K562 (cell line): ENCODE measurements at regions not wholly inside any gene's neighbourhood (a gene's known extent, or its start where the extent isn't known, plus 50 kb on each side); places are given as distances from the start of the nearest gene placed in this dataset.

ENCODE experiments used
- ATAC-seq: fragments of 200-7000 bp; cut with Tn5 transposase; 3 replicates; pipeline ENCODE4 v1.9.1; 2020; ENCODE audit warnings: moderate library complexity
- BruUV-seq: library from RNA; stranded (reverse); fragments of 400-500 nt; replicated peaks from 2 replicates; lab custom pipeline; 2021; lab: Mats Ljungman, UMichigan
- CTCF ChIA-PET: fragments of 300-600 bp; formaldehyde crosslinking; extraction: SDS; loops from one replicate; lab custom pipeline; 2021; ENCODE audit warnings: low intra/inter-chr PET ratio; lab: Yijun Ruan, JAX
- POLR2A ChIA-PET: fragments of 300-600, 350-650 bp; sonication (Branson Sonifier 250); formaldehyde crosslinking; extraction: SDS; loops from one replicate; lab custom pipeline; 2021; ENCODE audit warnings: antibody characterized with exemption, inconsistent platforms; lab: Yijun Ruan, JAX
- DNase-seq, 4 experiments: peaks; one replicate each; pipeline versions ENCODE4 v3.0.0 to v3.0.0-alpha.2; 2011 to 2018; ENCODE audit warnings: low spot score in 3 of 4, mixed read lengths in 3 of 4; ENCODE audit errors: extremely low read depth in 1 of 4
- FAIRE-seq: peaks from 2 replicates; lab custom pipeline; 2011; peaks lifted over from hg19 to GRCh38; lab: Jason Lieb, UNC
- H2AFZ ChIP-seq: 2 replicates; pipeline ENCODE4 v1.6.0; 2011; ENCODE audit warnings: low read depth, low read length, control low read depth, inconsistent platforms
- H3K27ac ChIP-seq: fragments of 200-600 bp; 3 replicates; pipeline ENCODE4 v1.8.0; 2011; ENCODE audit warnings: low read depth, mild to moderate bottlenecking, control low read depth, inconsistent platforms, low read length, moderate library complexity, mixed read lengths; ENCODE audit errors: extremely low read depth
- H3K27me3 ChIP-seq, 2 experiments: fragments of 300-600 bp in 1 of 2; 2 replicates in 1 of 2; 3 replicates in 1 of 2; pipeline versions ENCODE4 v1.6.0 to v1.8.0; 2011; ENCODE audit warnings: inconsistent platforms in 2 of 2, low read length in 2 of 2, mild to moderate bottlenecking in 1 of 2, mixed read lengths in 1 of 2, moderate library complexity in 1 of 2; ENCODE audit not compliant: control insufficient read depth in 2 of 2, insufficient read depth in 2 of 2
- H3K36me3 ChIP-seq: fragments of 300-600 bp; 3 replicates; pipeline ENCODE4 v1.8.0; 2011; ENCODE audit warnings: mild to moderate bottlenecking, low read length, inconsistent platforms; ENCODE audit not compliant: control insufficient read depth, insufficient read depth
- H3K4me1 ChIP-seq, 2 experiments: fragments of 200-600 bp in 1 of 2; replicated peaks in 1 of 2; 2 replicates in 1 of 2; 3 replicates in 1 of 2; pipeline versions ENCODE4 v1.5.1 to v1.8.0; 2011; ENCODE audit warnings: inconsistent platforms in 2 of 2, low read length in 2 of 2, mild to moderate bottlenecking in 1 of 2, mixed read lengths in 1 of 2, moderate library complexity in 1 of 2; ENCODE audit not compliant: control insufficient read depth in 2 of 2, insufficient read depth in 2 of 2
- H3K4me2 ChIP-seq: 2 replicates; pipeline ENCODE4 v1.6.1; 2011; ENCODE audit warnings: low read length, control low read depth, inconsistent platforms, mixed read lengths; ENCODE audit not compliant: insufficient read depth
- H3K4me3 ChIP-seq: fragments of 200-600 bp; sonication (generic), shearing (Covaris generic); 2 replicates; pipeline ENCODE4 v1.5.1; 2016; ENCODE audit warnings: control low read depth, inconsistent platforms
- H3K79me2 ChIP-seq: fragments of 200-600 bp; 3 replicates; pipeline ENCODE4 v1.8.0; 2011; ENCODE audit warnings: low read length, inconsistent platforms; ENCODE audit not compliant: control insufficient read depth, insufficient read depth
- H3K9ac ChIP-seq, 2 experiments: 2 replicates each; pipeline versions ENCODE4 v1.6.0 to v1.6.1; 2011; ENCODE audit warnings: low read depth in 2 of 2, low read length in 2 of 2, control low read depth in 1 of 2, inconsistent platforms in 1 of 2, mild to moderate bottlenecking in 1 of 2, mixed read lengths in 1 of 2; ENCODE audit not compliant: insufficient read depth in 1 of 2
- H3K9me1 ChIP-seq: one replicate; pipeline ENCODE4 v1.6.0; 2011; ENCODE audit warnings: inconsistent platforms, mild to moderate bottlenecking, low read length, moderate library complexity; ENCODE audit not compliant: control insufficient read depth, insufficient read depth
- H3K9me3 ChIP-seq: replicated peaks from 2 replicates; pipeline ENCODE4 v1.5.1; 2011; ENCODE audit warnings: low read depth, low read length, inconsistent platforms; ENCODE audit not compliant: control insufficient read depth, insufficient read depth
- H4K20me1 ChIP-seq: replicated peaks from 2 replicates; pipeline ENCODE4 v1.6.1; 2011; ENCODE audit warnings: low read length, inconsistent platforms, mixed read lengths; ENCODE audit not compliant: control insufficient read depth, insufficient read depth
- BCOR ChIP-seq: fragments of 450-650 bp; IDR thresholded peaks from 2 replicates; pipeline ENCODE4 v1.6.1; 2016
- CHD1 ChIP-seq: fragments of 200-600 bp; sonication (generic); IDR thresholded peaks from one replicate; pipeline ENCODE4 v1.6.1; 2012; ENCODE audit warnings: mild to moderate bottlenecking, moderate library complexity, low read length, inconsistent platforms
- HCFC1 ChIP-seq: IDR thresholded peaks from 2 replicates; pipeline ENCODE4 v1.6.1; 2012; ENCODE audit warnings: low read depth, low read length, improper control_type of control experiment
- HNRNPL ChIP-seq: fragments of 200-400 bp; formaldehyde crosslinking; IDR thresholded peaks from 2 replicates; pipeline ENCODE4 v1.6.1; 2017; ENCODE audit warnings: low read depth, mild to moderate bottlenecking, low read length
- NELFE ChIP-seq: IDR thresholded peaks from 2 replicates; pipeline ENCODE4 v1.6.1; 2011; ENCODE audit warnings: mild to moderate bottlenecking; ENCODE audit not compliant: insufficient read depth, insufficient read length
- SAP30 ChIP-seq: fragments of 200-600 bp; sonication (generic); IDR thresholded peaks from 2 replicates; pipeline ENCODE4 v1.6.1; 2012; ENCODE audit warnings: borderline replicate concordance, low read depth, mild to moderate bottlenecking, moderate library complexity, low read length, control low read depth, inconsistent platforms; ENCODE audit not compliant: insufficient read depth, poor library complexity, severe bottlenecking
- TAF9B ChIP-seq: fragments of 450-650 bp; IDR thresholded peaks from 2 replicates; pipeline ENCODE4 v1.6.1; 2018; ENCODE audit warnings: mild to moderate bottlenecking; ENCODE audit not compliant: partially characterized antibody
- TARDBP ChIP-seq: fragments of 450-650 bp; IDR thresholded peaks from 2 replicates; pipeline ENCODE4 v1.6.1; 2016
- ZC3H8 ChIP-seq: fragments of 450-650 bp; IDR thresholded peaks from 2 replicates; pipeline ENCODE4 v1.6.1; 2017
- ZNF696 ChIP-seq: fragments of 250-450 bp; sonication (Bioruptor Pico); conservative IDR thresholded peaks from 2 replicates; pipeline ENCODE4 v1.4.0; 2020; ENCODE audit warnings: mild to moderate bottlenecking, moderate library complexity
- WGBS: fragments of 100-300 bp; shearing (Covaris generic); methylation state at CpG from one replicate; pipeline ENCODE4 v1.1.6; 2016; ENCODE audit warnings: low coverage, mixed read lengths; ENCODE audit not compliant: insufficient coverage; ENCODE audit errors: missing lambda C conversion rate; 5-methylcytosine and 5-hydroxymethylcytosine counted together
- in situ Hi-C: fragments of 300-500 bp; cut with MboI; formaldehyde crosslinking; loops from 4 replicates; pipeline ENCODE4 v1.15.0; 2018; ENCODE audit warnings: inconsistent platforms, mixed read lengths
- intact Hi-C: fragments of 100-400 bp; cut with micrococcal nuclease; formaldehyde crosslinking; loops from 2 replicates; pipeline ENCODE4 v1.14.2; 2022
- TF ChIP-seq, protein P1 (sequence below): fragments of 450-650 bp; IDR thresholded peaks from one replicate; pipeline ENCODE4 v1.6.1; 2018; ENCODE audit warnings: mild to moderate bottlenecking, moderate library complexity; ENCODE audit not compliant: partially characterized antibody
- TF ChIP-seq, protein P2 (sequence below): fragments of 450-650 bp; formaldehyde crosslinking; IDR thresholded peaks from 2 replicates; pipeline ENCODE4 v1.4.0; 2020; ENCODE audit warnings: mild to moderate bottlenecking

DNA sequence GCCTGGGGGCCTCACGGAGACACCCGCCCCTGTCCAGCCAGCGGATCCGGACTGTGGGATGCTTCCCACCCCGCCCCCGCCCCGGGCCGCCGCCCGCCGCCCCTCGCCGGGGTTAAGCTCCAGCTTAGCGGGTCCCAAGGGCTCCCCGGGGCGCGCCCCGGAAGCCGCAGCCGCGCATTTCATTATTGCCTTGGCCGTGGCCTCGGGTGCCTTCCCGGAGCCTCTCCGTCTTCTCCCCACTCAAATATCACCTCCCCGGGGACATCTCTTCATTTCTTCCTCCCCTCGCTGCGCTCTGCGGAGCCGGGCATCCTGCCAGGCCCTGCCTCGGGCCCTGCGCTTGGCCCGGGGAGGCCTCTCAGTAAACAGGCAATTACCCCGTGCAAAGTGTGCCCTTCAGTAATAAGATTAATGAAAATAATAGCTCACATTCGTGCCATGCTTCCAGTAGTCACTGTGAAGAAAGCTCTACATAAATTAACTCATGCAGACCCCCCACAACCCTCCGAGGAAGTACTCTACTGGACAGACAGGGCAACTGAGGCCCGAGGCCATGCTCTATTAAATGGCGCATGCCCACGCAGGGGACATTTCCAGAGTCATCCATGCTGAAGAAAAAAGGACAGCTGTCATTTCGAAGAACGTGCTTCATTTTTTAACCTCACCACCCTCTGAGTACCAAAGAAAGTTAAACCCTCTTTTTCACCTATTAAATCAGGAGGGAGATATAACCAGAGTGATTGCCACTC is 49.9 kb upstream of the LAPTM5 start:
- intact Hi-C loops (no loop called here), in situ Hi-C loops (no loop called here)
- TF ChIP-seq CHD1: no peak
- TF ChIP-seq NELFE: no peak
- TF ChIP-seq HNRNPL: no peak
- TF ChIP-seq, protein P1, sequence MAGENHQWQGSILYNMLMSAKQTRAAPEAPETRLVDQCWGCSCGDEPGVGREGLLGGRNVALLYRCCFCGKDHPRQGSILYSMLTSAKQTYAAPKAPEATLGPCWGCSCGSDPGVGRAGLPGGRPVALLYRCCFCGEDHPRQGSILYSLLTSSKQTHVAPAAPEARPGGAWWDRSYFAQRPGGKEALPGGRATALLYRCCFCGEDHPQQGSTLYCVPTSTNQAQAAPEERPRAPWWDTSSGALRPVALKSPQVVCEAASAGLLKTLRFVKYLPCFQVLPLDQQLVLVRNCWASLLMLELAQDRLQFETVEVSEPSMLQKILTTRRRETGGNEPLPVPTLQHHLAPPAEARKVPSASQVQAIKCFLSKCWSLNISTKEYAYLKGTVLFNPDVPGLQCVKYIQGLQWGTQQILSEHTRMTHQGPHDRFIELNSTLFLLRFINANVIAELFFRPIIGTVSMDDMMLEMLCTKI: no peak
- TF ChIP-seq TAF9B: no peak
- no peak for TF ChIP-seq ZC3H8
- TF ChIP-seq TARDBP: no peak
- TF ChIP-seq, protein P2, sequence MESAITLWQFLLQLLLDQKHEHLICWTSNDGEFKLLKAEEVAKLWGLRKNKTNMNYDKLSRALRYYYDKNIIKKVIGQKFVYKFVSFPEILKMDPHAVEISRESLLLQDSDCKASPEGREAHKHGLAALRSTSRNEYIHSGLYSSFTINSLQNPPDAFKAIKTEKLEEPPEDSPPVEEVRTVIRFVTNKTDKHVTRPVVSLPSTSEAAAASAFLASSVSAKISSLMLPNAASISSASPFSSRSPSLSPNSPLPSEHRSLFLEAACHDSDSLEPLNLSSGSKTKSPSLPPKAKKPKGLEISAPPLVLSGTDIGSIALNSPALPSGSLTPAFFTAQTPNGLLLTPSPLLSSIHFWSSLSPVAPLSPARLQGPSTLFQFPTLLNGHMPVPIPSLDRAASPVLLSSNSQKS: no peak
- TF ChIP-seq ZNF696 (CRISPR knock-in tag): no peak
- TF ChIP-seq HCFC1: no peak
- TF ChIP-seq SAP30: no peak
- TF ChIP-seq BCOR: no peak
- Histone ChIP-seq H3K9ac (no peak overlapping the region), H2AFZ (no peak overlapping the region), H3K27me3 (no peaks in the 10 kb centered on the region; a peak in 1 of 5 replicates), H3K4me1 (peaks cover 20 to 33% of the 10 kb centered on the region in 2 experiments), H3K36me3 (no peaks in the 10 kb centered on the region), H3K4me3 (no peak overlapping the region), H3K27ac (no peak overlapping the region), H3K4me2 (no peak overlapping the region), H4K20me1 (no peaks in the 10 kb centered on the region), H3K79me2 (no peaks in the 10 kb centered on the region), H3K9me3 (no peaks in the 10 kb centered on the region), H3K9me1 (no peaks in the 10 kb centered on the region)
- CTCF ChIA-PET: no interaction called here
- BruUV-seq: no TSS peak
- POLR2A ChIA-PET: interaction anchor here (0.6 to 2.0 kb wide), 7 partner anchors 9 to 127 kb away, joined by 3 to 8 read pairs (median 4); no protein-coding TSS in a partner anchor
- no peak for FAIRE-seq
- no peak for ATAC-seq
- 60% methylated on average over 38 of the region's 41 CpGs for WGBS
- no peak for DNase-seq
